ENCODE measurements at regions not wholly inside any gene's neighbourhood (a gene's known extent, or its start where the extent isn't known, plus 50 kb on each side); places are given as distances from the start of the nearest gene placed in this dataset.

DNA sequence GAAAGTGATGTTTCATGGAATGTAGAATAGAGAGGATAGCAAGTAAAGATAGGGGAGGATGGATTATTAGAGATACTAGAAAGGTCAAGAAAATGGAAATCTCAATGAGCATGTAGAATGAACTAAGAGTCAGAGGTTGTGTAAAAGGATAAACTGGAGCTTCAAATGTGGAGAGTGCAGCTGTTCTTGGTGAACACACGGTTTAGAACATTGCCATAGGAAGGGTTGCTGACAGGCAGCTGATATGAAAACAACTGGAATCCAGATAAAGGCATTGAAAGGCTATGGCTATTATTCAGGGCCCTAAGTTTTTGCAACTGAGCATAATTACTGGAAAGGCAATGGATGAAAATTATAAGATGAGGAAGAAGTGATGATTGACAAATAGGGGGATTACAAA lies 239.6 kb upstream of the VEGFC start:
- TF ChIP-seq, protein P1, sequence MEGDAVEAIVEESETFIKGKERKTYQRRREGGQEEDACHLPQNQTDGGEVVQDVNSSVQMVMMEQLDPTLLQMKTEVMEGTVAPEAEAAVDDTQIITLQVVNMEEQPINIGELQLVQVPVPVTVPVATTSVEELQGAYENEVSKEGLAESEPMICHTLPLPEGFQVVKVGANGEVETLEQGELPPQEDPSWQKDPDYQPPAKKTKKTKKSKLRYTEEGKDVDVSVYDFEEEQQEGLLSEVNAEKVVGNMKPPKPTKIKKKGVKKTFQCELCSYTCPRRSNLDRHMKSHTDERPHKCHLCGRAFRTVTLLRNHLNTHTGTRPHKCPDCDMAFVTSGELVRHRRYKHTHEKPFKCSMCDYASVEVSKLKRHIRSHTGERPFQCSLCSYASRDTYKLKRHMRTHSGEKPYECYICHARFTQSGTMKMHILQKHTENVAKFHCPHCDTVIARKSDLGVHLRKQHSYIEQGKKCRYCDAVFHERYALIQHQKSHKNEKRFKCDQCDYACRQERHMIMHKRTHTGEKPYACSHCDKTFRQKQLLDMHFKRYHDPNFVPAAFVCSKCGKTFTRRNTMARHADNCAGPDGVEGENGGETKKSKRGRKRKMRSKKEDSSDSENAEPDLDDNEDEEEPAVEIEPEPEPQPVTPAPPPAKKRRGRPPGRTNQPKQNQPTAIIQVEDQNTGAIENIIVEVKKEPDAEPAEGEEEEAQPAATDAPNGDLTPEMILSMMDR (IDR thresholded peaks at IDR 0.05; ENCODE audit: borderline replicate concordance, extremely low read depth, insufficient read depth) = no peak
- FAIRE-seq (no peak), DNase-seq (no peak)
- Histone ChIP-seq H3K9me3 (ENCODE audit: control insufficient read depth in 2 of 3, insufficient read depth in 1 of 3, low read length in 3 of 3) (no peaks in the 10 kb centered on the region), H3K9ac (ENCODE audit: low read length in 3 of 3) (no peak overlapping the region), H3K27ac (ENCODE audit: low read depth in 2 of 2, low read length in 2 of 2) (no peak overlapping the region), H3K4me3 (ENCODE audit: low read length in 3 of 3) (no peak overlapping the region), H3K4me1 (ENCODE audit: control insufficient read depth in 2 of 3, insufficient read depth in 2 of 3, low read depth in 1 of 3, low read length in 3 of 3) (no peaks in the 10 kb centered on the region), H3K27me3 (ENCODE audit: control insufficient read depth, insufficient read depth, low read length) (no peaks in the 10 kb centered on the region), H3K36me3 (ENCODE audit: control insufficient read depth in 2 of 3, insufficient read depth in 3 of 3, low read length in 3 of 3) (no peaks in the 10 kb centered on the region)
- intact Hi-C loops (cut with DNase I) = no loop called here

GRCh38 chr4:177033135-177033534 lies 240.4 kb upstream of the VEGFC start:
- H3K27me3 ChIP-seq (ENCODE audit: control insufficient read depth, insufficient read depth, low read length) = no peaks in the 10 kb centered on the region
- TF ChIP-seq, protein P1 (IDR thresholded peaks at IDR 0.05; ENCODE audit: borderline replicate concordance, extremely low read depth, insufficient read depth) = no peak
- no peak overlapping the region for H3K9ac ChIP-seq (ENCODE audit: low read length in 3 of 3)
- no peak for FAIRE-seq
- no peak overlapping the region for H3K27ac ChIP-seq (ENCODE audit: low read depth in 2 of 2, low read length in 2 of 2)
- no peaks in the 10 kb centered on the region for H3K36me3 ChIP-seq (ENCODE audit: control insufficient read depth in 2 of 3, insufficient read depth in 3 of 3, low read length in 3 of 3)
- DNase-seq = no peak
- H3K4me3 ChIP-seq (ENCODE audit: low read length in 3 of 3) = no peak overlapping the region
- intact Hi-C loops (cut with DNase I) = no loop called here
- H3K9me3 ChIP-seq (ENCODE audit: control insufficient read depth in 2 of 3, insufficient read depth in 1 of 3, low read length in 3 of 3) = no peaks in the 10 kb centered on the region
- H3K4me1 ChIP-seq (ENCODE audit: control insufficient read depth in 2 of 3, insufficient read depth in 2 of 3, low read depth in 1 of 3, low read length in 3 of 3) = no peaks in the 10 kb centered on the region

GRCh38 chr4:177033632-177034031 lies 240.9 kb upstream of the VEGFC start:
- Histone ChIP-seq H3K27ac (ENCODE audit: low read depth in 2 of 2, low read length in 2 of 2) (no peak overlapping the region), H3K9me3 (ENCODE audit: control insufficient read depth in 2 of 3, insufficient read depth in 1 of 3, low read length in 3 of 3) (no peaks in the 10 kb centered on the region), H3K4me3 (ENCODE audit: low read length in 3 of 3) (no peak overlapping the region), H3K36me3 (ENCODE audit: control insufficient read depth in 2 of 3, insufficient read depth in 3 of 3, low read length in 3 of 3) (no peaks in the 10 kb centered on the region), H3K27me3 (ENCODE audit: control insufficient read depth, insufficient read depth, low read length) (no peaks in the 10 kb centered on the region), H3K9ac (ENCODE audit: low read length in 3 of 3) (no peak overlapping the region), H3K4me1 (ENCODE audit: control insufficient read depth in 2 of 3, insufficient read depth in 2 of 3, low read depth in 1 of 3, low read length in 3 of 3) (no peaks in the 10 kb centered on the region)
- no peak for DNase-seq
- intact Hi-C loops (cut with DNase I) = no loop called here
- TF ChIP-seq, protein P1 (IDR thresholded peaks at IDR 0.05; ENCODE audit: borderline replicate concordance, extremely low read depth, insufficient read depth) = no peak
- FAIRE-seq = no peak

- TF ChIP-seq, protein P1 (IDR thresholded peaks at IDR 0.05; ENCODE audit: borderline replicate concordance, extremely low read depth, insufficient read depth) = no peak
- Histone ChIP-seq H3K4me1 (ENCODE audit: control insufficient read depth in 2 of 3, insufficient read depth in 2 of 3, low read depth in 1 of 3, low read length in 3 of 3) (no peaks in the 10 kb centered on the region), H3K27ac (ENCODE audit: low read depth in 2 of 2, low read length in 2 of 2) (no peak overlapping the region), H3K9me3 (ENCODE audit: control insufficient read depth in 2 of 3, insufficient read depth in 1 of 3, low read length in 3 of 3) (no peaks in the 10 kb centered on the region), H3K36me3 (ENCODE audit: control insufficient read depth in 2 of 3, insufficient read depth in 3 of 3, low read length in 3 of 3) (no peaks in the 10 kb centered on the region), H3K4me3 (ENCODE audit: low read length in 3 of 3) (no peak overlapping the region), H3K9ac (ENCODE audit: low read length in 3 of 3) (no peak overlapping the region), H3K27me3 (ENCODE audit: control insufficient read depth, insufficient read depth, low read length) (no peaks in the 10 kb centered on the region)
- intact Hi-C loops (cut with DNase I) = loop anchor here (10.0 kb wide), 1 partner anchor 667 kb away; no protein-coding TSS in a partner anchor
- no peak for DNase-seq
- no peak for FAIRE-seq
These were observed 248.6 kb upstream of the VEGFC start for GRCh38 chr4:177041356-177041755.
